ENCODE measurements at regions not wholly inside any gene's neighbourhood (a gene's known extent, or its start where the extent isn't known, plus 50 kb on each side); places are given as distances from the start of the nearest gene placed in this dataset.

DNA sequence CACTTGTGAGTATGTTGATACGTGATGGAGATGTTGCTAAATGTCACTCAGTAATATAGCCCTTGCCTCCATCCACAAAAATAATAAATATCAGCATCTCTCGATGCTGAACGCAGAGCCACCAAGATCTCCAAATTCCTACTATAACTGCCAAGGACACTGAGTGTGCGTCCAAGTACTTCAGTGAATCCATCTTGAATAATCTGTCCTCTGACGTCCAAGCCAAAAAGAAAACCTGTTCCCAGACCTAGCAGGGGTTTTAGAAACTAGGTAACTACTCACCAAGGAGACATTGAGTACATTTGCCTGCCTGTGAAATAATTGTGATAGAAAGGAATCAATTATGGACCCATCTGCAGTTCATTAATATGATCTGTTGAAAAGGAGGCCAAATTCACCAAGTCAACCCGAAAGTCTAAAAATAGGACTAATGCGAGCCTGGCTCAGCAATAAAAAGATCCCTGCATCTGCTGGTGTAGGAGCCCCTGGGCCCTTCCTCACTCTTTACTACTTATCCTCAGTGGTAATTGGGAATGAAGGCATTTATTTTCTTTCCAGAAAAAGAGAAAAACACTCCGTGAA lies 226.9 kb upstream of the IRF2BP2 start:
- no peaks in the 10 kb centered on the region for H3K9me3 ChIP-seq (ENCODE audit: control insufficient read depth, low read depth, low read length)
- H3K27ac Mint-ChIP-seq: no peak overlapping the region
- no CpG with 5 or more reads among the region's 8 CpGs for WGBS (ENCODE audit: extremely low coverage, insufficient read length, low lambda C conversion rate)

More for the DNA sequence above, 226.9 kb upstream of the IRF2BP2 start:
- Histone ChIP-seq H3K79me2 (ENCODE audit: insufficient read depth, low read length) (no peaks in the 10 kb centered on the region), H3K56ac (ENCODE audit: insufficient read length, low read depth, low read length) (no peak overlapping the region), H2AFZ (ENCODE audit: low read length) (no peak overlapping the region), H3K23ac (ENCODE audit: insufficient read length, low read depth, low read length) (no peak overlapping the region), H3K79me1 (ENCODE audit: insufficient read depth, low read depth, low read length, poor library complexity, severe bottlenecking) (no peaks in the 10 kb centered on the region), H3T11ph (ENCODE audit: low read length) (no peak overlapping the region), H3K18ac (ENCODE audit: insufficient read length, low read depth, low read length) (no peak overlapping the region), H3K4me1 (ENCODE audit: insufficient read depth, low read length) (no peaks in the 10 kb centered on the region), H2BK12ac (ENCODE audit: insufficient read length, low read depth, low read length) (no peak overlapping the region), H3K4ac (ENCODE audit: low read depth, low read length) (no peak overlapping the region), H3K23me2 (ENCODE audit: insufficient read length, low read depth, low read length, poor library complexity, severe bottlenecking) (no peaks in the 10 kb centered on the region), H3K27me3 (ENCODE audit: insufficient read depth, low read length) (no peaks in the 10 kb centered on the region), H2BK15ac (ENCODE audit: low read depth, low read length) (no peak overlapping the region), H3K27ac (ENCODE audit: insufficient read length, low read depth, low read length) (no peak overlapping the region), H4K5ac (ENCODE audit: insufficient read length, low read depth, low read length) (no peak overlapping the region), H3K9ac (ENCODE audit: extremely low read depth, insufficient read length, low read length) (no peak overlapping the region), H2BK20ac (ENCODE audit: low read depth, low read length, poor library complexity, severe bottlenecking) (no peak overlapping the region), H2AK5ac (ENCODE audit: insufficient read length, low read length) (no peak overlapping the region), H4K20me1 (ENCODE audit: control insufficient read depth, insufficient read depth, insufficient read length) (no peaks in the 10 kb centered on the region), H3K4me2 (ENCODE audit: insufficient read depth, insufficient read length, low read length) (no peak overlapping the region), H4K8ac (replicated peaks; ENCODE audit: insufficient read length, low read depth, low read length) (no peak overlapping the region), H3K14ac (ENCODE audit: insufficient read depth, low read length) (no peak overlapping the region), H2BK5ac (ENCODE audit: insufficient read length, low read length) (no peak overlapping the region), H2BK120ac (ENCODE audit: low read depth, low read length, poor library complexity, severe bottlenecking) (no peak overlapping the region), H4K91ac (ENCODE audit: insufficient read length, low read depth, low read length) (no peak overlapping the region)
- Mint-ChIP-seq H3K27me3 (ENCODE audit: low read depth) (no peaks in the 10 kb centered on the region), H3K9me3 (peaks cover 3 to 7% of the 10 kb centered on the region in 2 experiments; a peak in 3 of 5 replicates), H3K4me1 (peaks cover 3 to 5% of the 10 kb centered on the region in 2 experiments; a peak in 2 of 4 replicates), H3K36me3 (ENCODE audit: insufficient read depth in 1 of 3, low read depth in 3 of 3) (peaks cover 5 to 13% (median 8%) of the 10 kb centered on the region in 3 experiments; a peak in 4 of 7 replicates), H3K4me3 (no peak overlapping the region)
- DNase-seq: no peak
- TF ChIP-seq, protein P1, sequence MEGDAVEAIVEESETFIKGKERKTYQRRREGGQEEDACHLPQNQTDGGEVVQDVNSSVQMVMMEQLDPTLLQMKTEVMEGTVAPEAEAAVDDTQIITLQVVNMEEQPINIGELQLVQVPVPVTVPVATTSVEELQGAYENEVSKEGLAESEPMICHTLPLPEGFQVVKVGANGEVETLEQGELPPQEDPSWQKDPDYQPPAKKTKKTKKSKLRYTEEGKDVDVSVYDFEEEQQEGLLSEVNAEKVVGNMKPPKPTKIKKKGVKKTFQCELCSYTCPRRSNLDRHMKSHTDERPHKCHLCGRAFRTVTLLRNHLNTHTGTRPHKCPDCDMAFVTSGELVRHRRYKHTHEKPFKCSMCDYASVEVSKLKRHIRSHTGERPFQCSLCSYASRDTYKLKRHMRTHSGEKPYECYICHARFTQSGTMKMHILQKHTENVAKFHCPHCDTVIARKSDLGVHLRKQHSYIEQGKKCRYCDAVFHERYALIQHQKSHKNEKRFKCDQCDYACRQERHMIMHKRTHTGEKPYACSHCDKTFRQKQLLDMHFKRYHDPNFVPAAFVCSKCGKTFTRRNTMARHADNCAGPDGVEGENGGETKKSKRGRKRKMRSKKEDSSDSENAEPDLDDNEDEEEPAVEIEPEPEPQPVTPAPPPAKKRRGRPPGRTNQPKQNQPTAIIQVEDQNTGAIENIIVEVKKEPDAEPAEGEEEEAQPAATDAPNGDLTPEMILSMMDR (conservative IDR thresholded peaks at IDR 0.05): no peak

Measured in H9 (cell line).